HG02798 (cell line): ENCODE measurements at regions not wholly inside any gene's neighbourhood (a gene's known extent, or its start where the extent isn't known, plus 50 kb on each side); places are given as distances from the start of the nearest gene placed in this dataset.
A peak's percentile ranks its signal among the peaks of the same experiment; 100 is the strongest.
"Not testable (repeated sequence)": the region's sequence is repeated elsewhere in the genome, so short reads cannot be mapped to it uniquely, and the experiment has no call there.

ENCODE experiments used
- ATAC-seq: cut with Tn5 transposase; IDR thresholded peaks from one replicate; pipeline ENCODE4 v1.9.1; 2021; ENCODE audit warnings: mild to moderate bottlenecking; ENCODE audit not compliant: unreplicated experiment, poor library complexity

DNA sequence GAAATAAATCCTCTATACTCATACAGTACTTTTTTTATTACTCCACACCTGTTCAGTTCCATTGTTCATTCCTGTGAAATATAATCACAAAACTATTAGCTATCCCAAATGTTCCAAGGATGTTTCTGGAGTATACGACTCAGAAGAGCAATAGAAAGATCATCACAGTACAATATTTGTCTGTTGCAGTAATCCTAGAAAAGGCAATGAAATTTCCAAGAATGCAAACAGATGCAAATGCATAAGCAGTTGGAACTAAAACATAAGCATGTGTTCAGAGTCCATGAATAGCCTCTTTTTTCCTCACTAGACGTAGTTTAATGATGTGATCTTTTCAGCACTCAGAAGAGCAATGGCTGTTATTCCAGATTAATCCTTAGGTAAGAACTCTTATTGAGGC lies 55.2 kb downstream of the RTL3 start:
- ATAC-seq = no peak

DNA sequence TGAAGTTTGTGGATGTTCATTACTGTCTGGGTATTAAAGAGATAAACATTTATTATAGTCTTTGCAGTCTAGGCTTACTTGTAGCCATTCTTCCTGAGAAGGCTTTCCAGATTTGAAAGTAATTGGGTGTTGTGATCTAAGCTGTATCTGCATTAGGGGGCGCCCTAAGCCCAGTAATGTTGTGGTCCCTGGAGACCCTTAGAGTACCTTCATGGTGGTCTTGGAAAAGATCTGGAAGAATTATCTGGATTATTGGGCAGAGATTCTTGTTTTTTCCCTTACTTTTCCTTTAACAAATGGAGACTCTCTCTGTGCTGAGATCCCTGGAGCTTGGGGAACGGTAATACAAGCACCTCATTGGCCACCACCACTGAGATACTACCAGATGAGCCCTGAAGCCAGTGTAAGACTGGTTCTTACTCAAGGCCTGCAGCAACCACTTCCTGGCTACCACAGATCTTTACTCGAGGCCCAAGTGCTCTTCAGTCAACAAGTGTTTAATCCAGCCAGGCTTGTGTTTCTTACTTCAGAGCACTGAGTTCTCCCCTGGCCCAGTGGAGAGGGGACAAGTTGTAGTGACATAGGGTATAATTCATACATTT lies 63.1 kb downstream of the RTL3 start:
- no peak for ATAC-seq

GRCh38 chrX:78593701-78594100 lies 65.4 kb downstream of the RTL3 start:
- ATAC-seq = no peak

DNA sequence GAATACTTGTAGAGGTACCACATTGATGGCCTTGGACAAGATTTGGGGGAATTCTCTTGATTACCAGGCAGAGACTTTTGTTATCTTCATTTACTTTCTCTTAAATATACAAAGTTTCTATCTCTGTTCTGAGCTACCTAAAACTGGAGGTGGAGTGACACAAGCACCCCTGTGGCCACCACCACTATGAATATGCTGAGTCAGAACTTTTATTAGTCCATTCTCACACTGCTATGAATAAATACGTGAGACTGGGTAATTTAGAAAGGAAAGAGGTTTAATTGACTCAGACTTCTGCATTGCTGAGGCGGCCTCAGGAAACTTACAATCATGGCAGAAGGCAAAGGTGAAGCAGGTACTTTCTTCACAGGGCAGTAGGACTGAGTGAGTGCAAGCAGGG lies 67.1 kb downstream of the RTL3 start:
- ATAC-seq = no peak

DNA sequence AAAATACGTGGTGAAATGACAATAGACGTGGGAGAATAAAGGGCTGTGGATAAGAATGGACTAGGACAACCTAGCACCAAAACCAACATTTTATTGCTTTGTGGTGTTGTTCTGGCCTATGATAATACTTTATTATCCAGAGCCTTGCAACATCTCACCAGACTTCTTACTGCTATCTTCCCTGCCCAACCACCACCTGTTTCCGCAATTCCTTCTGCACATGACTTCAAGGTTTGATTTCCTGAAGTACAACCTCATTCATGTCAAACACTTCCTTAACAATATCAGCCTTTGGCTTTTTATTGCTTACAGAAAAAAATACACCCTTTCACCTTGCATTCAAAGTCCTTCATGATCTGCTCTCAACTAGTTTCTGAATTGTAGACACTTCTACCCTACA lies 84.8 kb downstream of the RTL3 start:
- ATAC-seq = no peak

- ATAC-seq = no peak
Observed at GRCh38 chrX:78573630-78574029, 85.5 kb downstream of the RTL3 start.

DNA sequence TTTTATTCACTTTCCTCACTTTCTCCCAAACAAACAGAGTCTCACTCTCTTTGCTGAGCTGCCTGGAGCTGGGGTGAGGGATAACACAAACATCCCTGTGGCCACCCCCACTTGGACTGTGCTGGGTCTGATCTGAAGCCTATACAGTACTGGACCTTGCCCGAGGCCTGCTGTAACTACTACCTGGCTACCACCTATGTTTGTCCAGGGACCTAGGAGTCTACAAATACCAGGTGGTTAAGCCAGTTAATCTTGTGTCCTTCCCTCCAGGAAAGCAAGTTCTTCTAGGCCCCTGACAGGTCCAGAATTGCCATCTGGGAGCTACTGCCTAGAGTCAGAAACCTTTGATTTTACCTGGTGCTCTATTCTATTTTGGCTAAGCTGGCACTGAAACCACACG lies 87.3 kb downstream of the RTL3 start:
- ATAC-seq = no peak

DNA sequence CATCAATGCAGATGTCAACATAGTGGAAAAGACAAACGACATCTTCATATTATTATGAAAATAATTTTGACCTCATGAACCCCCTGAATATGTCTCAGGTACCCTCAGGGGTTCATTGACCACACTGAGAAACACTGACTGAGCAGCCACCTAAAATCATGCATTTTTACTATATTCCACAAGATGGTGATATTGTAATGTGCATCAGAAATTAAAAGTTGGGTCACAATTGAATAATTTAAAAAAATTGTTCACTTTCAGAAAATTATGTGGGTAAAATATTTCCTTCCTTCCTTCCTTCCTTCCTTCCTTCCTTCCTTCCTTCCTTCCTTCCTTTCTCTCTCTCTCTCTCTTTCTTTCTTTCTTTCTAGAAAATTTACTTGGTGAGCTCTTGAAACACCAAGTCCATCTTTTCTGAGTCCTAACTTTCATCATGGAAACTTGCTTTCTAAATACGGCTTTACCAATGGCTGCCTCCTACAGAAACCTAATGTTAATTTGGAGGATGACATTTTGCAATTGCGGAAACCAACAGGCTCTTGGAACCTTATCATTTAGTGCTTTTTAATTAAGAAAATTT lies 103.6 kb downstream of the RTL3 start:
- ATAC-seq = no peak

GRCh38 chrX:78552628-78553027 lies 106.5 kb downstream of the RTL3 start:
- not testable (repeated sequence) for ATAC-seq

DNA sequence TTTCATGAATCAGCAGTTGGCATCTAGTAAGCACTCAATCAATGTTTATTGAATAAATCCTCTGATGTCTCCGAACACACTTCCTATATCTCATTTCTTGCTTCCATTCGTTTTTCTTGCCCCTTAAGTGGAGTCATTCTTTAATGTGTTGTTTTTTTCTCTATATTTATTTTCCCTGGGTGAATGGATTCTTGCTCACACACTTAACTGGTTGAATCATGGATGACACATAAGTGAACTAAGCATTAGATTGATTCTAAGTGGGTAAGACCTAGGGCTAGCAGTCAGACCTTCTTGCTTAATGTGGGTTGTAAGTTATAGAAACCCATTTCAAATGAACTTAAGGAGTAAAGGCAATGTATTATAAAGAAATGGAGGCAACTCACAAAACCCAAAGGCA lies 111.1 kb downstream of the RTL3 start:
- no peak for ATAC-seq

GRCh38 chrX:78545233-78545632 lies 113.9 kb downstream of the RTL3 start:
- no peak for ATAC-seq

- no peak for ATAC-seq
Observed at GRCh38 chrX:78543281-78543680, 115.8 kb downstream of the RTL3 start.

DNA sequence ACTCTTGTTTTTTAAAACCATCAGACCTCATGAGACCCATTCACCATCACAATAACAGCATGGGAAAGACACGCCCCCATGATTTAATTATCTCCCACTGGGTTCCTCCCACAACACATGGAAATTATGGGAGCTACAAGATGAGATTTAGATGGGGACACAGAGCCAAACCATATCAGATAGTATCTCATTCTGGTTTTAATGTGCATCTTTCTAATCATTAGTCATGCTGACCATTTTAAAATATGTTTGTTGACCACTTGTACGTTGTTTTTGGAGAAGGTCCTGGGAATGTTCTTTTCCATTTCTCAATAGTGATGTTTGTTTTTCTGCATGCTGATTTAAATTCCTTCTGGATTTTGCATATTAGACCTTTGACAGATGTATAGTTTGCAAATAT lies 119.0 kb downstream of the RTL3 start:
- ATAC-seq = no peak

DNA sequence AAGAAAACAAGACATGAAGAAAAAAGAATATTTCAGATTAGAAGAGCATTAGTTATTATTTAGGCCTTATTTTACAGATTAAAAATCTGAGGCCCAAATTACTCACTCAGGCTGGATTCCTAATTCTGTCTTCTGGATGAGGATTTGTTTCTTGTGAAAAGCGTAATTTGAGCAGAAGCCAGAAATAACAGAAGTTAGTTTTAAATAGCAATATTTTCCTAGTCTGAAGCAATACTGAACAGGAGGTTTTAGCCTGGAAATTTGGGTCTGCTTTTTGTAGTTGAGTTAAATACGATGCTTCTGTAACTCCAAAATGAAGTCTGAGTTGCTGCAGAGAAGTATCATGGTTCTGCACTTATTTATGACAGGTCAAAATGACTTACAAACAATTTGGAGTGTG lies 124.9 kb downstream of the RTL3 start:
- ATAC-seq = no peak

GRCh38 chrX:78532363-78532762 lies 126.8 kb downstream of the RTL3 start:
- no peak for ATAC-seq

DNA sequence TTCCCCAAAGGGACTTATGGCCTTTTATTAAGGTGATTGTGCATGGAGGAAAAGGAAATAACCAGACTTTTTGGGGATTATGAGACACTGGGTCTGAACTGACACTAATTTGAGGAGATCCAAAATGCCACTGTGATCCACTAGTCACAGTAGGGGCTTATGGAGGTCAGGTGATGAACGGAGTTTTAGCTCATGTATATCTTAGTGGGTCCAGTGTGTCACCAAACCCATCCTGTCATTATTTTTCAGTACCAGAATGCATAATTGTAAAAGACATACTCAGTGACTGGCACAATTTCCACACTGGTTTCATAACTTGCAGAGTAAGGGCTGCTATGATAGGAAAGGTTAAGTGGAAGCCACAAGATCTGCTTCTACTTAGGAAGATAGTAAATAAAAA lies 131.3 kb downstream of the RTL3 start:
- ATAC-seq = no peak

- ATAC-seq = no peak
Observed at GRCh38 chrX:78527263-78527662, 131.9 kb downstream of the RTL3 start.

- no peak for ATAC-seq
Observed at GRCh38 chrX:78522601-78523000, 136.5 kb downstream of the RTL3 start.

DNA sequence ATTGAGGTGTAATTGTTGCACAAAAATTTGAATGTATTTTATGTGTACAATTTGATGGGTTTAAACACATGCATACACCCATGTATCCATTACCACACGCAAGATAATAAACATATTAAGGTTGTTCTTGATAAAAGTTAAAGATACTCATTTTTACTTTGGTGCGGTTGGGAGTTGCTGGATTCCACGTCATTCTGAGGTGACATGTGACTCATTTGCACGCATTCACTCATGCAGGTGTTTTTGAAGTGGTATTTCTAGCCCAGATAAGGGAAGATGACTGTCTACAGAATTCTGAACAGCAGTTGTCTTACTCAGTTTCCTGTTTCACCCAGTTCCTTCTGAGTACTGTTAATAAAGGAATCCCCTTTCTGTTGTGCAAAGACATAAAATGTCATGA lies 142.0 kb downstream of the RTL3 start:
- ATAC-seq = peak; percentile 87

DNA sequence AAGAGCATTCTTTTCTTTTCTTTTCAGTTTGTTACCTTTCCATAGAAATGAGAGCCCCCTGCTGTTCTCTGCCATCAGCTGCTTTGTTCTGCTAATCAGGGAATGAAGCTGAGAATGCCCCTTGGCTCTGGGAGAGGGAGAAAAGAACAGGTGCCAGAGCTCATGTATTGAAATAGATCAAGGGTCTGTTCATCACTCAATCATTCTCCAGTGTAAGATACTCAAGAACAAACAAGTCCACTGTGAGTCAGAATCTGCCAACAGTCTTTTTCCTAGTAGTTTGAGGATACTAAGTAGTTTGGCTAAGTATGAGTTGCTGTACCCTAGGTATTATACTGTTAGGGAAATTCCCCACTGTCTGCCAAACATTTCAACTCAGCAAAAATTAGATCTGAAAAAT lies 144.3 kb downstream of the RTL3 start:
- no peak for ATAC-seq

- no peak for ATAC-seq
Observed at GRCh38 chrX:78513971-78514738, 145.0 kb downstream of the RTL3 start.

DNA sequence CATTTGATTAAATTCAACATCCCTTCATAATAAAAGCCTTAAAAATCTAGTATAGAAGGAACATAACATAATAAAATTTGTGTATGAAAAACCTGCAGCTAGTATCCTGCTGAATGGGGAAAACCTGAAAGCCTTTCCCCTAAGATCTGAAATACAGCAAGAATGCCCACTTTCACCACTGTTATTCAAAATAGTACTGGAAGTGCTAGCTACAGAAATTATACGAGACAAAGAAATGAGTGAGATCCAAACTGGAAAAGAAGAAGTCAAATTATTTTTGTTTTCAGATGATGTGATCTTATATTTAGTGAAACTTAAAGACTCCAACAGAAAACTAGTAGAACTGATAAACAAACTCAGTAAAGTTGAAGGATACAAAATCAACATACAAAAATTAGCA lies 152.9 kb downstream of the RTL3 start:
- no peak for ATAC-seq
